HCEC 1CT (cell line): ENCODE measurements at regions not wholly inside any gene's neighbourhood (a gene's known extent, or its start where the extent isn't known, plus 50 kb on each side); places are given as distances from the start of the nearest gene placed in this dataset.

Experiments
- DNase-seq: peaks from one replicate; pipeline ENCODE4 v3.0.0-alpha.2; 2017

DNA sequence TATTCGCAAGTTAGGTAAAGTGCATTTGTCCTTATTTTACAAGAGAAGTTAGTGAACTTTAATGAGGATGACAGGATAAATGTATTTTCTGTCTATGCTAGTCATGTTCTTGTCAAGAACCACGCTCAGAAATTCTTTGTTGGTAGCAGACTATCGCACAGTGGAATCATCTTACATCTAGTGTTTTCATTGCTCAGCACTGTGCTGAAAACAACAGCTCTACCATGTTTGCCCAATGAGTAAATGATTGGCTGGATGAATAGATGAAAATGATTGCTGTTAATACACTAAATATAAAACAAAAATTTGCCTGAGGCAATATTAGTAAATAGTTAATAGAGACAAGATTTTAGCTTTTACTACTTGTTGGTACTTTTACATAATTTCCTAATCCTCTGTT is 265.3 kb upstream of the GOLIM4 start:
- DNase-seq, result no peak

DNA sequence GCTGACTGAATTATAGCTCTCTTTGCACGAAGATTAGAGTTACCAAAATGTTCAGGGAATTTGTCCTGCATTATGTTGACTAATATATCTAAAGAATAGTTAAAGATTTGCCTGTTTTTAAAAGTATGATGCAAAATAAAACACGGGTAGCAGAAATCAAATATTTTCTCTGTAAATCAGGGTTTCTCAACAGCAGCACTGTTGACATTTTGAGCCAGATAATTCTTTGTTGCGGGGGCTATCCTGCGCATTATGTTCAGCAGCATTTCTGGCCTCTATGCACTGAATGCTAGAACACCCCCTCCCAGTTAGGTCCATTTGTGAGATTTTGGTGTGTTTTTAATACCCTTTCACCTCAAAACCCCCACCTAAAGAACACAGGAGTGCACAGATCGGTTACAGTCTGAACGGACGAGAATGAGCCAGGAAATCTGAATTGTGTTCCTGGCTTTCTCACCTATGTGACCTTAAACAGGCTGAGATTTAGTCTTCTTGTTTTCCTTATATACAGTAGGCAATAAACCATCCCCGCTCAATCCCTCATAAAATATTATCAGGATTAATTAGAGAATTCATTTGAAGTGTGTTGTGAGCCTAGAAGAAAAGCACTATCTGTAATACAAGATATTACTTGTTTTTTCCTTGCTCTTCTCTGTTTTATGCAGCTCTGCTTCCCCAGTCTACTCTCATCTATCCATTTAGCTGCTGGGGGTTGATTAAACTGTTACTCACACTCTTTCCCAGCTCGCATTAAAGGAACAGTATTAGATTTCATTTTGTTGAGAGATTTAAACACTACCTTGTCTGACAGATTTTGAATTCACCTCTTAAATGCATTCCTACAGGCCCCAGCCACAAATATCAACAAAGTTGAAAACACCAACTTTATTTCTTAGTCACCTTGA is 247.5 kb upstream of the GOLIM4 start:
- DNase-seq, result no peak

DNA sequence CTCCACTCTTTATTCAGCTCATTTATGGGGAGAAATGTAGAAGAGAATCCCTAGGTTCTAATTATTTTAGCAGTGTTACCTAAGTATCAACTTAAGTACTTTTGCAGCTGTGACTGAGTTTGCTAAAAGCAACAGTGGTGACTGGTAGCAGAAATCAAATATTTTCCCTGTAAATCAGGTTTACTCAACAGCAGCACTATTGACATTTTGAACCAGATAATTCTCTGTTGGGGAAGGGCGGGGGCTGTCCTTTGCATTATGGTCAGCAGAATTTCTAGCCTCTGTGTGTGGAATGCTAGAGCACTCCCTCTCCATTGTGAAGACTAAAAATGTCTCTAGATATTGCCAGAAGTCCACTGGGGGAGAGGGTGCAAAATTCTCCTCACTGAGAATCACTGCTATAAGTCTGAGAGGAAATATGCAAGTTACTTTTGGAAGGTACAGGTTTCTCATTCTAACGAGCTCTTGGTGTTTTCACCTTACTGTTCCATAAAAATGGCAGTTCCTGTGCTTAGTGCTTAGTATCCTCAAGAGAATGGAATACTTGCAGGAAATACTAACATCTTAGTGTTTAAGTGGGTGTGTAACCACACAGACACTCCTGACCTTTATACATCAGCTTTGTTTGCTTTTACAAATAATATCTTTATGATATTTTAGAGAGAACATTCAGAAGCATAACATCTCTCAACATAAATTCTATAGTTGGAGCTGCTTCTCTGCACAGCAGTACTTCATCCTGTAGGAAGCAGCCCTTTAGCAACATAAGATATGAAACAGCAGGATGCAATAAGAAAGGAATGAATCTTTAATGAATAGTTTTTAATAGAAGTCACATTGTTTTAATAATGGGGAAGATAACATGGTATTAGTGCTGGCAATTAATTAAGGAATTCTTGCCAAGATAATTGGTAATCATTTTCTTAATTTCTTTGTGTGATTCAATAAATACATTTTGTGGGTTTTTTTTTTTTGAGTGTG is 246.5 kb upstream of the GOLIM4 start:
- DNase-seq, result no peak

DNA sequence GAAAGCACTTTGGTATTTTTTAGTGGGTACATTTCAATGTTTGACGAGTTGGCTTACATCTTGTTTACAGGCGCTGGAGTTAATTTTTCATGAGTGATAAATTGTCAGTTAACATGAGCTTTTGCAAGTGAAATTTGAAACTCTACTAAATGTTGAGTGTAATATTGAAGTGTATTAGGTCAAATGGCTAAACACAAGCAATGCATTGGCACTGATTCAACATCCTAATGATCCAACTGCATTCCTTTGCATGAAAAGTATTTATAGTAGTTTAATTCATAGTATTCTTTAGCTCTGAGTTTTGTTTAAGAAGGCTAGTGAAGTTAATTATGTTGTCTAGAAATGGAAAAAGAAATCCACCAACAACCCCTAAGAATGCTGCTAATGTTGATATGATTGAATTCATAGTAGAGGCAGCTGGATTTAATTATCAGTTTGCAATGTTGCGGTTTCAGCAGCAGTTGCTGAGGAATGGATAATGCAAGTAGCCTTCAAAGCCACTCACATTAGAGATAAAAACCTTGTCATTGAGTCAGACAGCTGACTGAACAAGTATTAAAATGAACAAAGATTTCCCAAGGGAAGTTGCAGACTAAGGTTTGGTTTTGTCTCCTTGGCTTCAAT is 245.6 kb upstream of the GOLIM4 start:
- DNase-seq, result peak; percentile 7

DNA sequence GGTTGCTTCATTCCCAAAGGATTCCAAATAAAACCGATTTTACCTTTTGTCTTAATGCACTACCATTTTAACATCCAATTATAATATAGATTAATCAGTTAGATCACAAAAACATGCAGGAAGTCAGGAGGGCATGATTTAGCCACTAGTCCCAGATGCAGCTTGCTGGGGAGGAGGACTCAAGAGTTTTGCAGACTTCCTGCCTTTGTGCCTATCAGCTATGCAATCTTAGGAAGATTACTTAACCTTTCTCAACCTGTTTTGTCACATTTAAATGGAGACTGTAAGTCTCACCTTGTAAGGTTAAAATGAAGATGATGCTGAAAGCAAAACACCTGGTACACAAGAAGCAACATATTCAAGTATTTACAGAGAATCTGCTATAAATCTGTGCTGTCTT is 242.4 kb upstream of the GOLIM4 start:
- DNase-seq, result no peak

DNA sequence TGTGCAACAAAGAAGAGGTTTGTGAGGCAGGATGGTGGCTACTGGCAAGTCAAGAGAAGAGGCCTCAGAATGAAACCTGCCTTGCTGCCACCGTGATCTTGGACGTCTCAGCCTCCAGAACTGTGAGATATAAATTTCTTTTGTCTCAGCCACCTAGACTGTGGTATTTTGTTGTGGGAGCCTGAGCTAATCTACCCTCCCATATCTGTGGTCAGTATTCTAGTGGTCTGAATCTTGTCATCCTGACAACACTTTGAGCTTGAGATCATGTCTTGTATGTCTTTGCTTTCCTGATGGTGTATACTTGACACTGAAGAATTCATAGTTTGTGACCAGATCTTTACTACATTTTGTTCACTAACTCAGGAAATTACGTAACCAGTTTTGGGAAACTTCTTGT is 240.6 kb upstream of the GOLIM4 start:
- DNase-seq, result no peak

DNA sequence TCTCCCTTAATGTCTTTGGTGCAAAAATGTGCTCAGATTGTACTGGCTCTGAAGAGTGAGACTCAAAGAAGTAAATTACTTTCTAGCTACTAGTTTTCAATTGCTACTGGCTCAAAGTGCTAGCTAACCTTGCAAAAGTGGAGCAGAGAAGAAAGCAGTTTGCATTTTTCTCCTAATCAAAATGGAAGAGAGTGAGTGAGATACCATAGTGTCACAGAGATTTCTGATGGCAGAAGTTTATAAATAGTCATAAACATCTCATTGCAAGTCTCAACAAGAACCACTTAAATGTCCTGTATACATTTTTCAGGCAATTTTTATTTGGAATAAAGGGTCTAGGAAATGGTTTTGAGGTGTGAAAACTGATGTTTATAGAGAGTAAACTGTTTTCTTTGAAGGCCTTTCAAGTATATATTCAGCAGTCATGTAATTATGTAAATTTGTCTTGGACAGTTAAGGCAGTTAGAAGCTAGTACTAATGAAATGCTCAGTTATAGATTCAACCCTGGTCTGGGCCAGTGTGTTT is 237.7 kb upstream of the GOLIM4 start:
- no peak for DNase-seq

DNA sequence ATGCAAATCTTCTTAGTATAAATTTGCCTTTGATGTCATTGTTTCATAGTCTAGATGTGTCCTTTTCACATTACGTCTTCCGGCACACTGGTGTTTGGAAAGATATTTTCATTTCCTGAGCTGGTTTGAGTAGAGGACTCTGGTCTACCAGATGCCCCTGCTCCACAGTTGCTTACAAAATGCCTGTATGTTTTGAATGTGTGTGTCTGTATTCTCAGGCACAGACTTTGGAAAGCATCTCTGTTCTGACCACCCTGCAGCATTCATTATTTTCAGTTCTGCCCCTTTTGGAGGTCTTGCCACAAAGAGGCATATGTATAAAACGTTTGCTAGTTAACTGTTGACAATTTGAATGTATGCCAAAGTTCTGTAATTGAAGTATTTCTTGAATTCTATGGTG is 236.0 kb upstream of the GOLIM4 start:
- no peak for DNase-seq

DNA sequence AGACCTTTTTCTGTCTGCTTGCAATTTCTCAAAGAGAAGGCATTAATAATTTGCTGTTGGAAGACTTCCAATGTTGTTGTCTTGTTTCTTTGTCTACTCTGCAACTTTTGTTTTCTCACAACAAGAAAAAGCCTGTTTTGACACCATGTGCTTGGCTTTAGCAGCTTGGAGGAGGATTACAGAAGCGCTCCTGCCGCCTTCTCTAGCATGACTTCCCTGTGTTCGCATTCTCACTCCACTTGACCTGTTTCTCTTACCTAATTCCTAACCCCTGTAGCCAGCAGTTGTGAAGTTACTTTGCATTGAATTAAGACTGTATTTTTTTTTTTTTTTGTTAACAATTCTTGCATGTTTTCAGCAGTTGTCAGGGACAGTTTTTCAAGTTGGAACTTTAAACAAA is 235.3 kb upstream of the GOLIM4 start:
- DNase-seq, result no peak

DNA sequence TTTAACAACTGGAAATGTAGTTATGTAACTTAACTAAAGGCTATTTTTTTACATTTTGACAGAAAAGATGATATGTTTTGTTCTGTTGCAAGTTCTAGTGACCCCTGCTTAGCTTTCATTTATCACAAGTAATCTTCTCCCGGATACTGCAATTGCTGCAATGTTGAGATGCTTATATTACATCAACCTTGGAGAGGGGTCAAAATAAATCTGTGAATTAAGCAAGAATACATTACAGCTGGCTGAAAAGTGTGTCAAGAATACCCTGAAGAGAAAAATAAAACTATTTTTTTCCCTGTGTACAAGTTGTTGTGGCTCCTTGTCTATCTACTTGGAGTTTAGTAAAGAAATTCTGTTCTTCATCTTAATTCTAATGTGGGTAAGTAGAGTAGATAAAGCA is 232.1 kb upstream of the GOLIM4 start:
- DNase-seq, result no peak

DNA sequence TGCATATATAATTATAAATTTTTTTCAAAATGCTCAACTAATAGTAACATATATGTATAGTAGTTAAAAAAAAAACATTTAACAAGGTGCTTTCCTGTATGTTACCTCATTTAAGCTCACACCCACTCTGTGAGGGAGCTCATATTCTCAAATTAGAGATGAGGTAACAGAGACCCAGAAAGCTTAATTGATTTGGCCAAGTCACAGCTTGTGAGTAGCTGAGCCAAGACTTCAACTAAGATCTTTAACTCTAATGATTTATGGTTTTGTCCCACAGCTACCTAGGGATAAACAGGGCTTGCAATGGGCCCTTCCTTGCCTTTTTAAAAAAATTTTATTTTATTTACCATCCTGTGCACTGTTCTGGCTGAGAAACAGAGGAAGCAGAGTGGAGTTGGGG is 230.0 kb upstream of the GOLIM4 start:
- DNase-seq, result no peak

DNA sequence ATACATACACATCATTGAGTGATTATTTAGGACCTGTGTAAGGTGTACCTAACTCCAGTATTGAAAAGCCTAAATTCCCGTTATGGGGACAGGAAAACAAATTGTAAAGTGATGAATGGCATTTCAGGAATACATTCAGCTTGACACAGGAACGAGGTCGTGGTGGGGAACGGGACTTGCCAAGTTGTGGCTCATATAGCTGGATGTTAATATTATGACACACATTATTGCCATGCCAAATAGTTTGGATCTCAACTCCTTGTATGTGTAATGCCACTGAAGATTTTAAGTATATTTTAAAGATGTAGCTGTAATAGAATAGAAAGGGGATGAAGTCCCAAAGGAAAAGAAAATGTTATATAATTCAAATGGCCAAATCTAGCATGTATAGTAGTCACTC is 227.2 kb upstream of the GOLIM4 start:
- DNase-seq, result no peak

DNA sequence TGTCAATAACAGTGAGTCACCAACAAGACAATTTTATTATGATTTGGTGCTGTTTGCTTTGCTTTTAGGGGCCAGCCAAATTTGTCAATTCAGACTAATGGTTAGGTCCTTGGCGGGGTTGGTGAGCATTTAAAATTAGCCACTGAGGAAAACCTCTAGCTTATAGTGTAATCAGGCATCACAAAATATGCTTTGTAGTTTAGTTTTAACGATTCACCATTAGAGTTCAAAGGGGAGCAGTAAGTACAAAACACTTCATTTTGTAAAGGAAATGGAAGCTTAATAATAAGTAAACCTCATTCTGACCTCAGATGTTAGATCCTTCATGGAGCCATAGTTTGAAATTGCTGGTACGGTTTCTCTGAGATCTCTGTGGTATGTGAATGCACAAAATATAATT is 218.4 kb upstream of the GOLIM4 start:
- DNase-seq, result no peak

DNA sequence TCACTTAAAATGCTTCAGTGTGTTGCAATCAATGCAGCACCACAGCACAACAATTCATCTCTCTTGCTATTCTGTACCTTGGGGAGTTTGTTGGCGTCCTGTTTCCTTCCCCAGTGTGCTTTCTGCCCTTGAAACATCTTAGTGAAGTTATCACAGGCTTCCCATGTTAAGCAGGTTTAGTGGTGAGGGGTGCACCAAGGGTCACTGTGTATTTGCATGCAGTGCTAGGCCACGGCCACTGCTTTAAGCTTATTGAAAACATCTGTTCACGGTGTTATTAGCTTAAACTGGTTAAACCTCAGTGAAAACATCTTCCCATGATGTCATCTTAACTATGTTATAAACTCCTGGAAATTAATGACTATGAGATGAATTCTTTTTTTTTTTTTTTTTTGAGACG is 217.3 kb upstream of the GOLIM4 start:
- DNase-seq, result no peak

DNA sequence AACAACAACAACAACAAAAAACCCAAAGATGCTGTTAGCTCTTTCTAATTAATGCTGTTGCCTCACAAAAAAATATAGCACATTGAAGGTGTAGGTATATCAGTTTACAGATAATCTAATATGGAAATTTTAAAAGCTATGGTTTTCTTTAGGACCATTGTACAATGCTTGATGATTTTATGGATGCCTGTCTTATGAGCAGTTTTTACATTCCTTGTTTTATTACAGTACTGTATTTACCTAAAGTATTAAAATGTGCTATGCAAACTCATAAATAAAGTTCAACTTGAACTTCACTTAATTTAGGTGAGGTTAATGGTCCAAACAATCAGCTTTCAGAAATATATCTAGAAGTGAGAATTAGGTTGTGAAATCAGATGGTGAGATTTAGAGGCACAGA is 212.2 kb upstream of the GOLIM4 start:
- no peak for DNase-seq

DNA sequence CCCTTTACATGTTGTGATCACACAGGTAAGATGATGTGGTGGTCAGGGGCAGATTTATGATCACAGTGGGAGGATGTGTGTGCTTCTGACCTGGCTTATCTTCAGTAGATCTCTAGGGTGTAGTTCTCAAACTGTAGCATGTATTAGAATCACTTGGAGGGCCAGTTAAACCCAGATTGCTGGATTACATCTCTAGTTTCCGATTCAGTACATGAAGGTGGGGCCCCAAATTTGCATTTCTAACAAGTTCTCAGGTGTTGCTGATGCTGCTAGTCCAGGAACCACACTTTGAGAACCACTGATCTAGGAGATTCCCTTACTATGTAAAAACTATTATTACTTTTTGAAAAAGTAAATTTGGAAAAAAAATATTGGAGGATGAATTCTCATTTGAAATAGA is 199.3 kb upstream of the GOLIM4 start:
- no peak for DNase-seq

DNA sequence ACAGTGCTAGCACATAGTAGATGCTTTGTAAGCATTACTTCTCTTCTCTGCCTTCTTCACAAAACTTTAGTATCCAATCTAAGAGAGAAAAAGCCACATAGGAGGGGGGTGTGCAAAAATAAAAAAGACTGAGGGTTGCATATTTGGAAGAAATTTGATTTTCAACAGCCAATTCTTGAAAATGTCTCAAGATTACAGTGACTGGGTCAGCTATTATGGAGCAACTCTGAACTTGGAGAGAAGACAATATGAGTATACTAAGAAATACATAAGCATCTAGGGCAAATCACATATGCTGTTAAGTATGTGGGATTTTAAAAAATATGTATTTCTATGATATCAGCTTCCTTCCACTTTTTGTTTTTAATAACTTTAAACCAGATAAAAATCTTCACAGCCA is 196.6 kb upstream of the GOLIM4 start:
- DNase-seq, result no peak

DNA sequence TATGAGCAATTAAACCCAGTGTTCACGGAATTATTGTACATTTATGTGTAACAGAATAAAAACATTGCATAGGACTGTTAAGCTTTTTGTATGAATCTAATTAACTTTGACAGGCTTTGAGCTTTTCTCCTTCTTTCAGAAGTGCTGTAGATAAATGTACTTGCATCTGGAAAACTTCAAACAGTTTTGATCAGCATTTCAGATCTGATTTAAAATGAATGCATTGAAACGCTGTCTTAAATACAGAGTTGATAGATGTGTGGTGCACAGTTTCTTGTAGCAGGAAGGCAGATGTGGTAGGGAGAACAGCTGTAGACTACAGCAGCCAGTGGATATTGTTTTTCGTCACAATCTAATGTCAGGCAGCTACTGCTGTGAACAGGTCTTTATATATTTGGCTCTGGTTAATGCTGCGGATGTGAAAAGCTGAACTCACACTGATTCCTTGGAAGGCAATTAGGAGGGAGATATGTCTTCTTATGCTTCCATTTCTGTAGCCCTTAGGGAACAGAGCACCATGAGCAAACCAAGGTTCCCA is 193.8 kb upstream of the GOLIM4 start:
- no peak for DNase-seq

DNA sequence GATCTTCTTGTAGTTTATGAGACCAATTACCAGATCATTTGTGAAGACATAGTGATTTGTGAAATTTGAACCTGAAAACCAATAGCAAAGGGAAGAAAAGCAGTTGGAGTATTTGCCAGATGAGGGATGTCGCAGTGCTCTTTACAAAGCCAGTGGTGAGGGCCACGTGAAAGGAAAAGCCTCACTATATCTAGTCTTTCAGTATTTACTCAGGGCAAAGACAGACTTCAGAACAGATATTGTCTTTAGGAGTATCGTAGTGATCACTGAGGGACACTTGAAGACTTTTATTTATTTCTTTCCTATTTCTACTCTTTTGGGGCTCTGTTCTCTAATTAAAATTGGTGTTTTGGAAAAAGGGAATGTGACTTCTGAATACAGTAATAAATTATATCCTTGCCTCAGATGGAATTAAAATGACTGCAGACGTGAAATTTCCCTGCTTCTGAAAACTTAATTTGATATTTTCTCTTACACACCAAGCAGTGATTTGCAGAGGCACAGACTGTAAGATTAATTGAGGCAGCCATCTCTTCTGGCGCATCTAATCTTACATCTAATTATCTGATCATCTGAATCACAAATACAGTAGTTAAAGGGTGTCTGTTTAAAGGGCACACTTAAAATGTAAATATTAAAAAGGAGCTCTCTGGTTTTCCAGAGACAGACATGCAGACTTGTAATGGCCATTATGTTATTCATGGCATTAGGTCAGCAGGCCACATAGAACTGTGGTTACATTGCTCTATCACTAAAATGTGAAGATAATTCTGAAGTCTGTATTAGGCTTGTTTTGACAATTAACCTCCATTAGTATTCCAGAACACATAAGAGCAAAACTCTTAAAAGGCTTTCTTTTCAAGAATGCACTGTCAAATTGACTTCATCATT is 193.0 kb upstream of the GOLIM4 start:
- no peak for DNase-seq

DNA sequence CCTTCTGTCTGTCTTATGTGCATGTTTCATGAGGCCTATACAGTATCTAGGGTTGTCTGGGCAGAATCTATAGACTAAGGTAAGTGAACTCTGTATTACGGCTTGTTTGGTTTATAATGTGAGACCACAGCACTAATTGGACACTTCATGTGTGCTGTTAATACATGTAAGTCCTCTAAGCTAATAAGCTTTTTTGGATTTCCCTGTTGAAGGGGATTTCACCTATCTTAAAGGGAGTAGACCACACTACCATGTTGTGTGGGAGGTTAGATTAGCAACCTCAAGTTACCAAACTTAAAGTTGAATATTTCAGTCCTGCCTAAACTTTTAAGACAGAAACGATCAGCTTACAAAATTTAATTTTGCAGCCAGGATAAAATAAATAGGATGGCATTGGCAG is 189.8 kb upstream of the GOLIM4 start:
- no peak for DNase-seq

DNA sequence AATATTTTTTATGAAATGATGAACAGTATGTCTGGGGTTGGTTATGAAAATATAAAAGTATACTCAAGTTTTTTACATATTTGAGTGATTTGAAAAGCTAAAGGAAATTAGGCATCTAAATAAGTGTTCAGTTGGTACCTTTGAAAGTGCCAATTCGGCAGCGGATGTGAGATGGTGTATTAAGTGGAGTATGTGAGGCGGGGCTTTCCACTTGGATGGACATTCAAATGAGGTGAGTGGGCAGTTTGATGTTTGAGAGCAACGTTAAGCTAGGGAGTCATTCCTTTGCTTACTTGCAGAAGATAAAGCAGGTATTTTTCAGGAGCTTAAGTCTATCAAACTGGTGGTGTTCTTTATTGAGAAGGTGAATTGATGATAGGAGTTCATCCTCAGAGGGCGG is 189.0 kb upstream of the GOLIM4 start:
- no peak for DNase-seq

DNA sequence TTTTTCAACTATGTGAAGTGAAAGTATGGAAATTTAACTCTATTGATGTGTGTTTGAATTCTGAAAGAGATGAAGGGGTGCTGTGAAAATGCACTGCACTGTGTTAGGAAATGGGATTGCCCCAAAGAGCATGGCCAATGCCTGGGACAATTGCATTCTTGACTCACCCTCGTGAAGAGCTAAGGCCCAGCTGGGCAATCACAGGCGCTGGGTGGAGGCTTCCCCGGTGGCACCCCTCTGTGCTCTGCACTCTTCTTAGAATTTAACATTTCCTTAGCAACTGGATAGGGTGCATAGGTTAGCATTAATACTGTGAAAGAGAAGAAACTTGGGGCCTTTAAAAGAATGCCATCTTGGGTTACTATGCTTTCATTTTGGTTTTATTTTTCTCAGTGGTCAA is 179.9 kb upstream of the GOLIM4 start:
- no peak for DNase-seq
